ENCODE measurements at regions not wholly inside any gene's neighbourhood (a gene's known extent, or its start where the extent isn't known, plus 50 kb on each side); places are given as distances from the start of the nearest gene placed in this dataset.

- Mint-ChIP-seq H3K4me3 (ENCODE audit: unreplicated experiment) (no peak overlapping the region), H3K4me1 (ENCODE audit: low read depth, unreplicated experiment) (peaks cover 7% of the 10 kb centered on the region), H3K36me3 (ENCODE audit: insufficient read depth, unreplicated experiment) (peaks cover 2% of the 10 kb centered on the region), H3K9me3 (ENCODE audit: unreplicated experiment) (no peaks in the 10 kb centered on the region), H3K27me3 (ENCODE audit: insufficient read depth, unreplicated experiment) (no peaks in the 10 kb centered on the region), H3K27ac (ENCODE audit: unreplicated experiment) (no peak overlapping the region)
- TF ChIP-seq, protein P1, sequence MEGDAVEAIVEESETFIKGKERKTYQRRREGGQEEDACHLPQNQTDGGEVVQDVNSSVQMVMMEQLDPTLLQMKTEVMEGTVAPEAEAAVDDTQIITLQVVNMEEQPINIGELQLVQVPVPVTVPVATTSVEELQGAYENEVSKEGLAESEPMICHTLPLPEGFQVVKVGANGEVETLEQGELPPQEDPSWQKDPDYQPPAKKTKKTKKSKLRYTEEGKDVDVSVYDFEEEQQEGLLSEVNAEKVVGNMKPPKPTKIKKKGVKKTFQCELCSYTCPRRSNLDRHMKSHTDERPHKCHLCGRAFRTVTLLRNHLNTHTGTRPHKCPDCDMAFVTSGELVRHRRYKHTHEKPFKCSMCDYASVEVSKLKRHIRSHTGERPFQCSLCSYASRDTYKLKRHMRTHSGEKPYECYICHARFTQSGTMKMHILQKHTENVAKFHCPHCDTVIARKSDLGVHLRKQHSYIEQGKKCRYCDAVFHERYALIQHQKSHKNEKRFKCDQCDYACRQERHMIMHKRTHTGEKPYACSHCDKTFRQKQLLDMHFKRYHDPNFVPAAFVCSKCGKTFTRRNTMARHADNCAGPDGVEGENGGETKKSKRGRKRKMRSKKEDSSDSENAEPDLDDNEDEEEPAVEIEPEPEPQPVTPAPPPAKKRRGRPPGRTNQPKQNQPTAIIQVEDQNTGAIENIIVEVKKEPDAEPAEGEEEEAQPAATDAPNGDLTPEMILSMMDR (IDR thresholded peaks at IDR 0.05; ENCODE audit: insufficient read depth in 1 of 2, low read depth in 1 of 2, low read length in 1 of 2, severe bottlenecking in 1 of 2, unreplicated experiment in 1 of 2): no peak
- ChIA-PET POLR2A (no interaction called here), CTCF (no interaction called here)
- intact Hi-C loops (cut with micrococcal nuclease; ENCODE audit: unreplicated experiment): no loop called here
- Histone ChIP-seq H3K4me1 (no peaks in the 10 kb centered on the region), H3K36me3 (ENCODE audit: control insufficient read depth, insufficient read depth, low read length) (no peaks in the 10 kb centered on the region), H3K4me3 (ENCODE audit: low read depth, low read length) (no peak overlapping the region), H3K9me3 (no peaks in the 10 kb centered on the region), H3K27me3 (replicated peaks; ENCODE audit: control insufficient read depth, insufficient read depth, low read length) (no peaks in the 10 kb centered on the region)
- BruUV-seq (replicated peaks): no TSS peak
- DNase-seq: no peak
These were observed 72.7 kb upstream of the HGFAC start for GRCh38 chr4:3368841-3369760.

GRCh38 chr4:3369781-3370674, 71.7 kb upstream of the HGFAC start:
- Mint-ChIP-seq H3K36me3 (ENCODE audit: insufficient read depth, unreplicated experiment) (peaks cover 5% of the 10 kb centered on the region), H3K4me1 (ENCODE audit: low read depth, unreplicated experiment) (peaks cover 7% of the 10 kb centered on the region), H3K4me3 (ENCODE audit: unreplicated experiment) (no peak overlapping the region), H3K9me3 (ENCODE audit: unreplicated experiment) (no peaks in the 10 kb centered on the region), H3K27ac (ENCODE audit: unreplicated experiment) (no peak overlapping the region), H3K27me3 (ENCODE audit: insufficient read depth, unreplicated experiment) (no peaks in the 10 kb centered on the region)
- H3K27me3 ChIP-seq (replicated peaks; ENCODE audit: control insufficient read depth, insufficient read depth, low read length): no peaks in the 10 kb centered on the region
- no peaks in the 10 kb centered on the region for H3K9me3 ChIP-seq
- TF ChIP-seq, protein P1 (IDR thresholded peaks at IDR 0.05; ENCODE audit: insufficient read depth in 1 of 2, low read depth in 1 of 2, low read length in 1 of 2, severe bottlenecking in 1 of 2, unreplicated experiment in 1 of 2): no peak
- H3K4me1 ChIP-seq: no peaks in the 10 kb centered on the region
- intact Hi-C loops (cut with micrococcal nuclease; ENCODE audit: unreplicated experiment): no loop called here
- H3K36me3 ChIP-seq (ENCODE audit: control insufficient read depth, insufficient read depth, low read length): no peaks in the 10 kb centered on the region
- H3K4me3 ChIP-seq (ENCODE audit: low read depth, low read length): no peak overlapping the region
- no TSS peak for BruUV-seq (replicated peaks)
- ChIA-PET CTCF (no interaction called here), POLR2A (no interaction called here)
- DNase-seq: no peak
